PFSK-1 (cell line): ENCODE measurements at regions not wholly inside any gene's neighbourhood (a gene's known extent, or its start where the extent isn't known, plus 50 kb on each side); places are given as distances from the start of the nearest gene placed in this dataset.

Experiments
- POLR2AphosphoS5 ChIP-seq: IDR thresholded peaks from 2 replicates; pipeline ENCODE4 v1.6.1; 2012; ENCODE audit warnings: low read depth, mild to moderate bottlenecking, control low read depth, low read length, moderate library complexity
- TF ChIP-seq, protein P1 (sequence below), 2 experiments: IDR thresholded peaks; 2 replicates each; pipeline versions ENCODE4 v1.6.1 to v1.8.0; 2011 to 2012; ENCODE audit warnings: low read depth in 2 of 2, low read length in 2 of 2, control low read depth in 1 of 2, inconsistent platforms in 1 of 2, mild to moderate bottlenecking in 1 of 2, moderate library complexity in 1 of 2; ENCODE audit not compliant: insufficient read depth in 1 of 2

DNA sequence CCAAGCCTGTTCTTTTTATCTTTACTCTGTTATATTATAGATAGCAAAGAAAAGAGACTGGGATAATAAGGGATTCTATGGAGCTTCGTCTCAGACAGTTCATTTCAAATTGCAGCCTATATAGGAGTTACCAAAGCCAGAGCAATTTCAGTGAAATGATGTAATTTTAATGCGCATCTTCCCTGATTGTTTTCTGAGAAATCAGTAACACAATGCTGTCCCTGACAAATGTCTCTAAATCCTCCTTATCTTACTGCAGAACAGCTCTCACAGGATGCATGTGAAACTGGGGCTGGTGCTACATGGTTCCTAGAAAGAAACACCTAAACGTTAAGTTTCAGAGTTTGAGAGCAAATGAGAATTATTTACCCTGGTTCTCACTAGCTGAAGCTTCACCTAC, 467.9 kb upstream of the ANO3 start:
- no peak for TF ChIP-seq POLR2AphosphoS5
- TF ChIP-seq, protein P1, sequence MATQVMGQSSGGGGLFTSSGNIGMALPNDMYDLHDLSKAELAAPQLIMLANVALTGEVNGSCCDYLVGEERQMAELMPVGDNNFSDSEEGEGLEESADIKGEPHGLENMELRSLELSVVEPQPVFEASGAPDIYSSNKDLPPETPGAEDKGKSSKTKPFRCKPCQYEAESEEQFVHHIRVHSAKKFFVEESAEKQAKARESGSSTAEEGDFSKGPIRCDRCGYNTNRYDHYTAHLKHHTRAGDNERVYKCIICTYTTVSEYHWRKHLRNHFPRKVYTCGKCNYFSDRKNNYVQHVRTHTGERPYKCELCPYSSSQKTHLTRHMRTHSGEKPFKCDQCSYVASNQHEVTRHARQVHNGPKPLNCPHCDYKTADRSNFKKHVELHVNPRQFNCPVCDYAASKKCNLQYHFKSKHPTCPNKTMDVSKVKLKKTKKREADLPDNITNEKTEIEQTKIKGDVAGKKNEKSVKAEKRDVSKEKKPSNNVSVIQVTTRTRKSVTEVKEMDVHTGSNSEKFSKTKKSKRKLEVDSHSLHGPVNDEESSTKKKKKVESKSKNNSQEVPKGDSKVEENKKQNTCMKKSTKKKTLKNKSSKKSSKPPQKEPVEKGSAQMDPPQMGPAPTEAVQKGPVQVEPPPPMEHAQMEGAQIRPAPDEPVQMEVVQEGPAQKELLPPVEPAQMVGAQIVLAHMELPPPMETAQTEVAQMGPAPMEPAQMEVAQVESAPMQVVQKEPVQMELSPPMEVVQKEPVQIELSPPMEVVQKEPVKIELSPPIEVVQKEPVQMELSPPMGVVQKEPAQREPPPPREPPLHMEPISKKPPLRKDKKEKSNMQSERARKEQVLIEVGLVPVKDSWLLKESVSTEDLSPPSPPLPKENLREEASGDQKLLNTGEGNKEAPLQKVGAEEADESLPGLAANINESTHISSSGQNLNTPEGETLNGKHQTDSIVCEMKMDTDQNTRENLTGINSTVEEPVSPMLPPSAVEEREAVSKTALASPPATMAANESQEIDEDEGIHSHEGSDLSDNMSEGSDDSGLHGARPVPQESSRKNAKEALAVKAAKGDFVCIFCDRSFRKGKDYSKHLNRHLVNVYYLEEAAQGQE (IDR thresholded peaks at IDR 0.05; ENCODE audit: insufficient read depth in 1 of 2, low read depth in 2 of 2, low read length in 2 of 2), result no peak
